RWPE2 (cell line): ENCODE measurements at regions not wholly inside any gene's neighbourhood (a gene's known extent, or its start where the extent isn't known, plus 50 kb on each side); places are given as distances from the start of the nearest gene placed in this dataset.

Source experiments
- ATAC-seq: fragments of 200-7000 bp; cut with Tn5 transposase; 3 replicates; pipeline ENCODE4 v1.9.1; 2021; ENCODE audit warnings: low read depth
- DNase-seq: peaks from one replicate; pipeline ENCODE4 v3.0.0-alpha.2; 2020; ENCODE audit warnings: low spot score
- H3K27ac ChIP-seq: fragments of 450-650 bp; 2 replicates; pipeline ENCODE4 v1.5.1; 2017; ENCODE audit warnings: mild to moderate bottlenecking; ENCODE audit not compliant: poor library complexity, severe bottlenecking
- H3K27me3 ChIP-seq: fragments of 250-450 bp; sonication (Bioruptor Pico); 2 replicates; pipeline ENCODE4 v1.5.1; 2021; ENCODE audit warnings: mild to moderate bottlenecking, moderate library complexity; ENCODE audit not compliant: insufficient read depth, poor library complexity, severe bottlenecking
- H3K36me3 ChIP-seq: fragments of 250-450 bp; sonication (Bioruptor Pico); 2 replicates; pipeline ENCODE4 v1.5.1; 2020; ENCODE audit warnings: low read depth, mild to moderate bottlenecking, moderate library complexity
- H3K4me1 ChIP-seq: fragments of 250-450 bp; sonication (Bioruptor Pico); 2 replicates; pipeline ENCODE4 v1.5.1; 2021; ENCODE audit warnings: mild to moderate bottlenecking, moderate library complexity; ENCODE audit not compliant: insufficient read depth, poor library complexity, severe bottlenecking
- H3K4me3 ChIP-seq: fragments of 250-450 bp; sonication (Bioruptor Pico); 2 replicates; pipeline ENCODE4 v1.5.1; 2021; ENCODE audit warnings: mild to moderate bottlenecking, moderate library complexity; ENCODE audit not compliant: severe bottlenecking
- H3K9me3 ChIP-seq: fragments of 250-450 bp; sonication (Bioruptor Pico); 2 replicates; pipeline ENCODE4 v1.5.1; 2021; ENCODE audit warnings: mild to moderate bottlenecking, moderate library complexity; ENCODE audit not compliant: severe bottlenecking
- CTCF ChIP-seq: fragments of 450-650 bp; IDR thresholded peaks from one replicate; pipeline ENCODE4 v1.5.1; 2017; ENCODE audit warnings: mild to moderate bottlenecking, moderate library complexity; ENCODE audit not compliant: poor library complexity, severe bottlenecking

GRCh38 chr4:189187531-189188052 is 753.1 kb upstream of the FRG1 start:
- no peaks in the 10 kb centered on the region for H3K36me3 ChIP-seq
- H3K27ac ChIP-seq: no peak overlapping the region
- no peak overlapping the region for H3K4me3 ChIP-seq
- no peak for TF ChIP-seq CTCF
- DNase-seq (no peak), ATAC-seq (peak; percentile 42; the same call in 1 of the 3 replicates)
- no peaks in the 10 kb centered on the region for H3K27me3 ChIP-seq
- H3K9me3 ChIP-seq: peaks cover 3% of the 10 kb centered on the region
- H3K4me1 ChIP-seq: no peaks in the 10 kb centered on the region

- ATAC-seq: no peak
- Histone ChIP-seq H3K4me3 (no peak overlapping the region), H3K27ac (no peak overlapping the region), H3K4me1 (no peaks in the 10 kb centered on the region), H3K9me3 (no peaks in the 10 kb centered on the region), H3K27me3 (no peaks in the 10 kb centered on the region), H3K36me3 (no peaks in the 10 kb centered on the region)
- DNase-seq: no peak
- TF ChIP-seq CTCF: no peak
Observed at GRCh38 chr4:189198624-189199023, 742.0 kb upstream of the FRG1 start.

GRCh38 chr4:189200353-189200752 is 740.3 kb upstream of the FRG1 start:
- no peak for TF ChIP-seq CTCF
- no peak for DNase-seq
- H3K4me1 ChIP-seq: no peaks in the 10 kb centered on the region

GRCh38 chr4:189202182-189202868 is 738.3 kb upstream of the FRG1 start:
- Histone ChIP-seq H3K9me3 (no peaks in the 10 kb centered on the region), H3K27me3 (no peaks in the 10 kb centered on the region), H3K27ac (no peak overlapping the region), H3K36me3 (no peaks in the 10 kb centered on the region), H3K4me1 (no peaks in the 10 kb centered on the region), H3K4me3 (peak overlapping the region; percentile 6)
- ATAC-seq: peak; percentile 59
- DNase-seq: no peak
- peak; percentile 98 for TF ChIP-seq CTCF

More at GRCh38 chr4:189200353-189200752, 740.3 kb upstream of the FRG1 start:
- H3K27me3 ChIP-seq: no peaks in the 10 kb centered on the region
- H3K4me3 ChIP-seq: no peak overlapping the region
- no peaks in the 10 kb centered on the region for H3K36me3 ChIP-seq
- no peak overlapping the region for H3K27ac ChIP-seq
- no peaks in the 10 kb centered on the region for H3K9me3 ChIP-seq
- ATAC-seq: no peak

GRCh38 chr4:189202869-189203271 is 737.8 kb upstream of the FRG1 start:
- DNase-seq: no peak
- TF ChIP-seq CTCF: no peak
- H3K4me3 ChIP-seq: no peak overlapping the region

More at GRCh38 chr4:189202869-189203271, 737.8 kb upstream of the FRG1 start:
- peak; percentile 71 for ATAC-seq
- H3K36me3 ChIP-seq: no peaks in the 10 kb centered on the region
- H3K4me1 ChIP-seq: no peaks in the 10 kb centered on the region
- no peaks in the 10 kb centered on the region for H3K27me3 ChIP-seq
- no peak overlapping the region for H3K27ac ChIP-seq
- H3K9me3 ChIP-seq: no peaks in the 10 kb centered on the region
